NOMO-1 (cell line): ENCODE measurements at regions not wholly inside any gene's neighbourhood (a gene's known extent, or its start where the extent isn't known, plus 50 kb on each side); places are given as distances from the start of the nearest gene placed in this dataset.

Source experiments
- DNase-seq, 2 experiments: peaks; one replicate each; lab custom pipeline; 2025; ENCODE audit not compliant: unreplicated experiment in 2 of 2; lab: John Stamatoyannopoulos, UW

DNA sequence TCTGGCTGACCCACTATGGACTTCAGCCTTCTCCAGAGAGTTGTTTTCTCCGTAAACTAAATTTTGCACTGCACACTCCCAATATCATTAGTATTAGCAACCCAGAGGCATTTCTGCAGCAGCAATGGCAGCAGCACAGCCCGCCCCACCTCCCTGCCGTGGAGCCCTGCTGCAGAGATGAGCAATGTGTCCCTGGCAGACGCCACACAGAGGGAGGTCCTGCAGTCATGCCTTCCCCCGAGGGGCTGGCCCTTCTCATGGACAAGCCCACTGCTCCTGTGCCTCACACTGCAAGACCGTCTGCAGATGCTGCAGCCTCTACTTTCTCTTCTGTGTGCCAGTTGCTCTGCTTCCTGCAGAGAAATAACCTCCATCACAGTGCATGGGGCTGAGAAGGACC, 393.4 kb upstream of the MKI67 start:
- no peak for DNase-seq

DNA sequence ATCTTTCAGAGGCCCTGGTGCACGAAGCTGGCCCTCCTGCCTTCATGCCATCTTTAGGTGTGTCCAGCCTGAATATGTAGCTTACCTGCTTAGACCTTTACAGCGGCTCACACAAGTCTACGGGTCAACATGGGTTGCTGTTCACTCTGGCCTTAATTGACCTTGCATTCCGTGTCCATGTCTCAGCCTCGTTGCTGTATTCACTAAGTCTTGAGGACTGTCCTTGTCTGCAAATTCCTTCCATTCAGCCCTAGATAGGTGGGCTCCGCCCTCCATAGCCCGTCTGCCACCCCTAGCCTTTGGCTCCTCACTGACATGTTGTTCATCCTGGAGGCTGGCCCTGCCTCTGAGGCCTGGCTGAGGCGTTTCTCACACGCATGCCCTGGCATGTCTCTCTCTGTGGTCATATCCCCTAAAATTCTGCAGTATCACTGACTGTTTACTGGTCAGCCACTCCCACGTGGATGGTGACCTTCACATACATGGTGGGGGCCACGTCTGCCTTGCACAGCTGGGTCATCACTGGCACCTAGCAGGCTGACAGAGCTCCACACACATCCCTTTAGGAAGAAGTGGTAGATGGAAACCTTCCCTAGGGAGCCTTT, 394.1 kb upstream of the MKI67 start:
- no peak for DNase-seq

DNA sequence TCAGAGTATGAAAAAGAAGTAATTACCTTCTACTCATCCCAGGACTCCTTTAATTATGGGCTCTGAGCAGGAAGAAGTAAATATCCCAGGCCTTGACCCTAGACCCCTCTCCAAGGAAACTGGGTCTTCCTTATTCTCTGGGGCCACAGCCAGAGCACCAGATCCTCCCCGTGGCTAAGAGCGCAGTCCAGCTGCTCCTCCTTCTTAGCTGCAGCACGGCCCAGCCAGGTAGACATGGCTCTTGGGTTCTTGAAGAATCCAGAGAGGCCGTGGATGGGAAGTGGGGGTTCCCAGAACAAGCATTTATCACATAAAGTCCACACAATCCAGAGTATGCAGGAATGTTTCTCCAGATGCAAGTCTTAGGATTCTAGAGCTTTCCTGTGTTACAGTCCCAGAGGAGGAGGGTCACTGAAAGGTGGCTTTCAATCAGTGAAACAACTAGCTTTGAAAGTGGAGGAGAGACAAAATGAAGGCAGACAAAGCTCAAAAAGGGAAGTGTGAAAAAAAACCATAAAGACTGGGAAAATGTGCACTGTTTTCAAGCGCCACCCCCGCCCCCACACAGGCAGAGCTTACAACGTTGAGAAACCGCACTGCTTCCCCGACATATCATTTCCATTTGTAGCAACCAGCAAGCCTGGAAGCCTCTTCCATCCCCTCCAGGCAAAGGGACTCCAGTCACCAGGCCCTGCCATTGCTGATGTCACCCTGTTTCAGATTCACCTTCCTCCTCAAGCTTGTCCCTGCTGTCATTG, 396.5 kb upstream of the MKI67 start:
- DNase-seq = peak in 1 of 2 experiments; percentile 3

GRCh38 chr10:128525444-128525843, 399.2 kb upstream of the MKI67 start:
- no peak for DNase-seq

- no peak for DNase-seq
Observed at GRCh38 chr10:128525936-128526335, 399.7 kb upstream of the MKI67 start.

- DNase-seq = no peak
Observed at GRCh38 chr10:128526791-128527375, 400.7 kb upstream of the MKI67 start.

DNA sequence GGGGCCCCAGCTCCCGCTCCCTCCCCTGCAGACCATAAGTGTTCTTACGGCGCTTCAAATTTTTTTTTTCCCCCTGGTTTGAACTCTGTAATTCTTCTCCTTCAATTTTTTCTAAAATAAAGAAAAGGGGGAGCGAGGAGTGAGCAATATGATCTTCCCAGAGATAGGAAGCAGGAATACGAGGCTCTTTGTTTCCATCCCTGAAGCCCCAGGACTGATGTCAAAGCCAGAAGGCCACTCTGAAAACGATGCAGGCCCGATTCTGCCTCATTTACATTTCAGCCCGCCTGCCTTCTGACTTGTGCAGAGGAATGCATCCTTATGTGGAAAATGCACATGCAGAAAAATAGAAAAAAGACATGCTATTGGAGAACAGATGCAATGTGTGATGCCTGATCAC, 401.5 kb upstream of the MKI67 start:
- no peak for DNase-seq

DNA sequence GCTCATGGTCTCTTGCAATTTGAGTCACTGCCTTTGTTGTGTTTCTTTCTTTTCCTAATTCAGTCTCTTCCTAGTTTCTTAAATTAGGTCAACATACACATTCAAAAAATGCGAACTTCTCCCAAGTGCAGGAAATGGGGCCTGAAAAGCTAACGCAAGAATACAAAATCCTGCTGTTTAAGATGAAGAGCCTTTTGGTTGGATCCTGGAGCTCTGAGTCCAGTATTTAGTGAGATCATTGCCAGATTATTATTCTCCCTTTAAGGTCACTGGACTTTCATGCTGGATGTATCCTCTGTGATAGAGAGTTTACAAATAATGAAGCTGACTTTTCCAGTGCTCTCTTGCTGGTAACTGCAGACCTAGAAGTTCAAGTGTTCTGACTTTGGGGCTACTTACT, 401.9 kb upstream of the MKI67 start:
- no peak for DNase-seq

DNA sequence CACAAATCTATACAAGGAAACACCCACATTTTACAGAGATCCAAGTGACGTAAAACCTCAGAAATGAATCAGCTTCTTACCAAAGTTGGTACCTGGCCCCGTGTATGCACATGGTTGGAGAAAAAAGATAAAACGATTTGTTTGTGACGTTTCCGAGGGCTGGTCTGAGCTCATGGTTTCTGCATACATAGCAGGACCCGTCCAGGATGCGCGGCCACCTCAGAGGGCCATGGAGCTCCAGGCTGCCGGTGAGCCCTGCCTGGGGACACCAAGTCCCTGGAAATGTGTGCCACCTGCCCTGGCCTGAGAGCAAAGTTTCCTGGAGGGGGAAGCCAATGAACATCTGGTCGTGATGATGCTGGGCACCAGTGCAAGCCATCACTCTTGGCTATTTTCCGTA, 402.6 kb upstream of the MKI67 start:
- no peak for DNase-seq

GRCh38 chr10:128529225-128529624, 403.0 kb upstream of the MKI67 start:
- DNase-seq = no peak

- no peak for DNase-seq
Observed at GRCh38 chr10:128530301-128530700, 404.1 kb upstream of the MKI67 start.

GRCh38 chr10:128530946-128531345, 404.7 kb upstream of the MKI67 start:
- no peak for DNase-seq

DNA sequence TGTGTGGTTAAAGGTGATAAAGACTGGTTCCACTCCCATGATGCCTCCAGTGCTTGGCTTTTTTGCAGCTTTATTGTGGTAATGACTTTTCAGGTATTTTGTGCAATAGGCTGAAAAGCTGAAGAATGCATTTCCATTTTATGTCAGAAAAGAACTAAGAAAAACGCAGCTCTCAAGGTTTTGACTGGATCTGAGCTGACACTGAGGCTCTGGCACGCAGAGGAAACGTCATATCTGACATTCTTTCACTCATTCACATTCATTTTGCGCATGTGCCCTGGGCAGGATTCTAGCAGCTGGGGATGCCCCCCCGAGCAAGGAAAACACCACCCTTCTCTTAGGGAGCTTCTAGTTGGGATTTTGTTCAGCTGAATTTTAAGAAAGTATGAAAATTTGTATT, 408.5 kb upstream of the MKI67 start:
- DNase-seq = no peak

DNA sequence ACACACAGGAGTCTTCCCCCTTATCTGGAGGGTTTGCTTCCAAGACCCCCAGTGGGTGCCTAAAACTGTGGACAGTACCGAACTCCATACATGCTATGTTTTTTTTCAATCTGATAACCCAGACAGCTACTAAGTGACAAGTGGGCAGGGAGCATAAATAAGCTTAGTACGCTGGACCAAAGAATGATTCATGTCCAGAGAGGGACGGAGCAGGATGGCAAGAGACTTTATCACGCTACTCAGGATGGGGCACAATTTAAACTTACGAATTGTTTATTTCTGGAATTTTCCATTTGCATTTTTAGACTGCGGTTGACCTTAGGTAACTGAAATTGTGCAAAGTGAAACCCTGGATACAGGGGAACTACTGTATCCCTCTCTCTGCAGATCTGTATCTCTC, 410.0 kb upstream of the MKI67 start:
- no peak for DNase-seq

- no peak for DNase-seq
Observed at GRCh38 chr10:128537834-128538330, 411.7 kb upstream of the MKI67 start.

GRCh38 chr10:128538671-128539070, 412.4 kb upstream of the MKI67 start:
- DNase-seq = no peak

DNA sequence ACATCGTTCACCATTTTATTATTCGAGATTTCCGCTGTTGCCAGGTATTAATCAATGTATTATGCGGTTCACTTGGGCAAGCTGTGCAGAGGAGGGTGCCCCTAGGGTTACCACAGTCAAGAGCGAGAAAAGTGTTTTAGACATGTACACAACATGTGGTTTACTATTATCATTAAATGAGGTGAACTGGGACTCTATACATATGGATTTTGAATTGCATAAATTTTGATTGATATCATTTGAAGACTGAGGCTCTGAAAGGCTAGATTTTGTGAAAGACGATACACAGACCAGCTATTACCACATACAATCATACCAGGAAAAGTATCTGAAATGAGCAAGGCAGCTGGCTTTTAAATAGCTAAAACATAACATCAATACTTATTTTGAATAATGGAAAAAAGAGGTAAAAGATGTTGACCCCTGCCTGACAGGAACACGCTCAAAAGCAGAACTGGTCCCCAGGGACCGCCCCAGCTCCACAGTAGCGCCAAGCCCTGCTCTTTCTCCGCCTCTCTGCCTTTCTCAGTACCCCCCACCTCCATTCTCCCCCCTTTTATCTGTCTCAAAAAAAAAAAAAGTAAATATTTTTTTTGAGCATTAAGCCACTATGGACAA, 413.4 kb upstream of the MKI67 start:
- DNase-seq = no peak

GRCh38 chr10:128540128-128540762, 414.0 kb upstream of the MKI67 start:
- DNase-seq = no peak

- no peak for DNase-seq
Observed at GRCh38 chr10:128540781-128541761, 414.8 kb upstream of the MKI67 start.

- no peak for DNase-seq
Observed at GRCh38 chr10:128541926-128542475, 415.8 kb upstream of the MKI67 start.
